GM18858 (cell line): ENCODE measurements at regions not wholly inside any gene's neighbourhood (a gene's known extent, or its start where the extent isn't known, plus 50 kb on each side); places are given as distances from the start of the nearest gene placed in this dataset.
"Not testable (repeated sequence)": the region's sequence is repeated elsewhere in the genome, so short reads cannot be mapped to it uniquely, and the experiment has no call there.

Source experiments
- ATAC-seq: cut with Tn5 transposase; IDR thresholded peaks from one replicate; pipeline ENCODE4 v1.9.1; 2021; ENCODE audit not compliant: unreplicated experiment

GRCh38 chr13:89153941-89154340 lies 1482.8 kb downstream of the SLITRK5 start:
- ATAC-seq: no peak

- no peak for ATAC-seq
These were observed 1491.9 kb downstream of the SLITRK5 start for GRCh38 chr13:89163096-89163495.

GRCh38 chr13:89165685-89166084 lies 1494.5 kb downstream of the SLITRK5 start:
- ATAC-seq: no peak

- no peak for ATAC-seq
These were observed 1498.8 kb downstream of the SLITRK5 start for GRCh38 chr13:89169951-89170350.

- no peak for ATAC-seq
These were observed 1509.9 kb downstream of the SLITRK5 start for GRCh38 chr13:89181041-89181440.

GRCh38 chr13:89199138-89199537 lies 1528.0 kb downstream of the SLITRK5 start:
- ATAC-seq: no peak

GRCh38 chr13:89204435-89204834 lies 1533.3 kb downstream of the SLITRK5 start:
- no peak for ATAC-seq

- ATAC-seq: no peak
These were observed 1534.8 kb downstream of the SLITRK5 start for GRCh38 chr13:89205856-89206520.

GRCh38 chr13:89212186-89212585 lies 1541.0 kb downstream of the SLITRK5 start:
- no peak for ATAC-seq

- ATAC-seq: no peak
These were observed 1543.0 kb downstream of the SLITRK5 start for GRCh38 chr13:89214185-89214584.

- not testable (repeated sequence) for ATAC-seq
These were observed 1544.1 kb downstream of the SLITRK5 start for GRCh38 chr13:89215319-89215718.

- no peak for ATAC-seq
These were observed 1546.6 kb downstream of the SLITRK5 start for GRCh38 chr13:89217813-89218212.

- ATAC-seq: no peak
These were observed 1550.5 kb downstream of the SLITRK5 start for GRCh38 chr13:89221557-89222158.

GRCh38 chr13:89227356-89227755 lies 1556.2 kb downstream of the SLITRK5 start:
- ATAC-seq: no peak

GRCh38 chr13:89238496-89238895 lies 1567.3 kb downstream of the SLITRK5 start:
- ATAC-seq: no peak

GRCh38 chr13:89239361-89240127 lies 1568.4 kb downstream of the SLITRK5 start:
- no peak for ATAC-seq

GRCh38 chr13:89255844-89256406 lies 1584.8 kb downstream of the SLITRK5 start:
- no peak for ATAC-seq

GRCh38 chr13:89267734-89268133 lies 1596.6 kb downstream of the SLITRK5 start:
- no peak for ATAC-seq

GRCh38 chr13:89269737-89270136 lies 1598.6 kb downstream of the SLITRK5 start:
- no peak for ATAC-seq

- no peak for ATAC-seq
These were observed 1599.6 kb downstream of the SLITRK5 start for GRCh38 chr13:89270736-89271135.

GRCh38 chr13:89279374-89279773 lies 1608.2 kb downstream of the SLITRK5 start:
- no peak for ATAC-seq

GRCh38 chr13:89281331-89281730 lies 1610.2 kb downstream of the SLITRK5 start:
- no peak for ATAC-seq
